ENCODE measurements at regions not wholly inside any gene's neighbourhood (a gene's known extent, or its start where the extent isn't known, plus 50 kb on each side); places are given as distances from the start of the nearest gene placed in this dataset.

- no peak overlapping the region for H2AFZ ChIP-seq
- H3K36me3 ChIP-seq (replicated peaks; ENCODE audit: insufficient read depth, low read depth) = no peaks in the 10 kb centered on the region
- no peaks in the 10 kb centered on the region for H3K9me2 ChIP-seq (replicated peaks; ENCODE audit: insufficient read depth)
- no peaks in the 10 kb centered on the region for H3K27me3 ChIP-seq
- H3K79me2 ChIP-seq = no peaks in the 10 kb centered on the region
- H3K27ac ChIP-seq = no peak overlapping the region
- H3K9me3 ChIP-seq (ENCODE audit: low read depth) = no peaks in the 10 kb centered on the region
- no peak for DNase-seq (ENCODE audit: low spot score)
- H3K4me2 ChIP-seq = no peak overlapping the region
- 73% methylated on average over 3 of the region's 3 CpGs for WGBS (ENCODE audit: low lambda C conversion rate, missing lambda C conversion rate)
- H3K4me1 ChIP-seq (ENCODE audit: insufficient read depth) = no peaks in the 10 kb centered on the region
- TF ChIP-seq EZH2 (IDR thresholded peaks at IDR 0.05; ENCODE audit: borderline replicate concordance) = no peak
- TF ChIP-seq CTCF (IDR thresholded peaks at IDR 0.05; ENCODE audit: poor library complexity) = no peak
- TF ChIP-seq EZH2phosphoT487 (IDR thresholded peaks at IDR 0.05; ENCODE audit: low read depth, severe bottlenecking, unreplicated experiment) = no peak
- no peaks in the 10 kb centered on the region for H4K20me1 ChIP-seq (ENCODE audit: insufficient read depth, poor library complexity, severe bottlenecking)
- H3K4me3 ChIP-seq = no peak overlapping the region
Observed at GRCh38 chr2:84271977-84272376, 187.1 kb downstream of the SUCLG1 start.

- Histone ChIP-seq H2AFZ (no peak overlapping the region), H3K79me2 (no peaks in the 10 kb centered on the region), H3K4me2 (no peak overlapping the region), H3K9me3 (ENCODE audit: low read depth) (no peaks in the 10 kb centered on the region), H4K20me1 (ENCODE audit: insufficient read depth, poor library complexity, severe bottlenecking) (no peaks in the 10 kb centered on the region), H3K27ac (no peak overlapping the region), H3K36me3 (replicated peaks; ENCODE audit: insufficient read depth, low read depth) (no peaks in the 10 kb centered on the region), H3K4me1 (ENCODE audit: insufficient read depth) (no peaks in the 10 kb centered on the region), H3K4me3 (no peak overlapping the region), H3K9me2 (replicated peaks; ENCODE audit: insufficient read depth) (no peaks in the 10 kb centered on the region), H3K27me3 (no peaks in the 10 kb centered on the region)
- DNase-seq (ENCODE audit: low spot score) = peak; percentile 38
- peak; percentile 49 for TF ChIP-seq CTCF (IDR thresholded peaks at IDR 0.05; ENCODE audit: poor library complexity)
- no peak for TF ChIP-seq EZH2 (IDR thresholded peaks at IDR 0.05; ENCODE audit: borderline replicate concordance)
Observed at GRCh38 chr2:84257831-84258230, 201.2 kb downstream of the SUCLG1 start.

- Histone ChIP-seq H3K36me3 (replicated peaks; ENCODE audit: insufficient read depth, low read depth) (no peaks in the 10 kb centered on the region), H3K9me2 (replicated peaks; ENCODE audit: insufficient read depth) (no peaks in the 10 kb centered on the region), H3K27ac (no peak overlapping the region), H3K4me1 (ENCODE audit: insufficient read depth) (no peaks in the 10 kb centered on the region), H3K4me2 (no peak overlapping the region), H2AFZ (no peak overlapping the region), H3K9me3 (ENCODE audit: low read depth) (no peaks in the 10 kb centered on the region), H3K79me2 (no peaks in the 10 kb centered on the region), H3K4me3 (no peak overlapping the region), H3K27me3 (no peaks in the 10 kb centered on the region), H4K20me1 (ENCODE audit: insufficient read depth, poor library complexity, severe bottlenecking) (no peaks in the 10 kb centered on the region)
- TF ChIP-seq EZH2 (IDR thresholded peaks at IDR 0.05; ENCODE audit: borderline replicate concordance) (no peak), CTCF (IDR thresholded peaks at IDR 0.05; ENCODE audit: poor library complexity) (no peak), EZH2phosphoT487 (IDR thresholded peaks at IDR 0.05; ENCODE audit: low read depth, severe bottlenecking, unreplicated experiment) (no peak)
- whole genome bisulfite sequencing (ENCODE audit: low lambda C conversion rate, missing lambda C conversion rate) = 92% methylated on average over 2 of the region's 2 CpGs
- DNase-seq (ENCODE audit: low spot score) = no peak
Observed at GRCh38 chr2:84251651-84252302, 207.3 kb downstream of the SUCLG1 start.

- H3K4me2 ChIP-seq = no peak overlapping the region
- 88% methylated on average over 4 of the region's 4 CpGs for WGBS (ENCODE audit: low lambda C conversion rate, missing lambda C conversion rate)
Observed at GRCh38 chr2:84249140-84249539, 209.9 kb downstream of the SUCLG1 start.

More at GRCh38 chr2:84249140-84249539, 209.9 kb downstream of the SUCLG1 start:
- H3K27me3 ChIP-seq = no peaks in the 10 kb centered on the region
- H3K4me1 ChIP-seq (ENCODE audit: insufficient read depth) = no peaks in the 10 kb centered on the region
- H3K4me3 ChIP-seq = no peak overlapping the region
- H3K27ac ChIP-seq = no peak overlapping the region
- no peaks in the 10 kb centered on the region for H3K79me2 ChIP-seq
- H2AFZ ChIP-seq = no peak overlapping the region
- no peak for DNase-seq (ENCODE audit: low spot score)
- no peaks in the 10 kb centered on the region for H3K9me3 ChIP-seq (ENCODE audit: low read depth)
- no peaks in the 10 kb centered on the region for H4K20me1 ChIP-seq (ENCODE audit: insufficient read depth, poor library complexity, severe bottlenecking)
- TF ChIP-seq CTCF (IDR thresholded peaks at IDR 0.05; ENCODE audit: poor library complexity) (no peak), EZH2 (IDR thresholded peaks at IDR 0.05; ENCODE audit: borderline replicate concordance) (no peak), EZH2phosphoT487 (IDR thresholded peaks at IDR 0.05; ENCODE audit: low read depth, severe bottlenecking, unreplicated experiment) (no peak)
- no peaks in the 10 kb centered on the region for H3K9me2 ChIP-seq (replicated peaks; ENCODE audit: insufficient read depth)
- no peaks in the 10 kb centered on the region for H3K36me3 ChIP-seq (replicated peaks; ENCODE audit: insufficient read depth, low read depth)
